ENCODE measurements at regions not wholly inside any gene's neighbourhood (a gene's known extent, or its start where the extent isn't known, plus 50 kb on each side); places are given as distances from the start of the nearest gene placed in this dataset.

DNA sequence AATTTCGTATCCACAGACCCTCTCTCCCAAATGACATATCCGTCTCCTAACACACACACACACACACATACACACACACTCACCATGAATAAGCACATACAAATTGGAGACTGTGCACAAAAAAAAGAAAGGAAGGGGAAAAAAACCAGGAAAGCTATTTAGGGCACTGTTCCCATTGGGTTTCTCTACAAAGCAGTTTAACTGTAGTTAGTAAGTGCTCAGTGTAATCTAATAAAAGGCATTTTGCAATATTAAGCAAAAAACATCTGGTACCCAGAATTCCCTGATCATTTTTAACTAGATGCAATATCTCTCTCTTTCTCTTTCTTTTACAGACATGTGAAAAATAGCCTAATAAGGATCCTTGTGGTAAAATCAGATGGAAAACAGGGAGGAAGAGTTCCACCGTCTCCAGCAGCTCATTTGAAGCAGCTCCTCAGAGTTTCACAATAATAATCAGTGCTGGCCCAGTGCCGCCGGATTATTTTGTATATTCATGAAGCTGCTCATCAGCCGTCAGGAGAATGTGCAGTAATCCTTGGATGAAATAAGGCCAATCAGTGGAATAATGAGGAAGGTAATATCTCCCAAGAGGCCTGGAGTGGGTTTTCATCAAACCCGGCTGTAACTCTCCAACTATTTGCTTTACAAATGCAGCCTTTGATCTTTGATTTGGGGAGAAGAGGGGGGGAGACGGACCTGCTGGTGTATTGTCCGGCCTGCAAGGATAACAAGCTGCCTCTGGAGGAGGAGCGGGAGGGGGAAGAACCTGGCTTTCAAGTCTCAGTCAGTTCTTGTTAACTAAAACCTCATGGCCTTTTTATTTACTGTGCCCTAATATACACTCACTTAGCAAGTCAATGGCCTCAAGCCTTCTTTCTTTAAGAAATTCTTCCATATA is 227.6 kb upstream of the SMIM21 start:
- H3K9me3 ChIP-seq (ENCODE audit: control insufficient read depth in 5 of 5, low read length in 5 of 5) = no peaks in the 10 kb centered on the region
- H3K9ac ChIP-seq (ENCODE audit: low read length in 5 of 5) = no peak overlapping the region
- no peak overlapping the region for H3K27ac ChIP-seq (ENCODE audit: low read depth, low read length)
- H3K36me3 ChIP-seq (ENCODE audit: control insufficient read depth in 5 of 5, insufficient read depth in 5 of 5, low read length in 5 of 5) = no peaks in the 10 kb centered on the region
- H3K4me1 ChIP-seq (ENCODE audit: control insufficient read depth in 5 of 5, insufficient read depth in 5 of 5, low read length in 5 of 5) = no peaks in the 10 kb centered on the region
- no peak overlapping the region for H3K4me3 ChIP-seq (ENCODE audit: low read depth in 1 of 5, low read length in 5 of 5)
- no peaks in the 10 kb centered on the region for H3K27me3 ChIP-seq (ENCODE audit: control insufficient read depth in 5 of 5, insufficient read depth in 4 of 5, low read length in 5 of 5)

GRCh38 chr18:75654386-75654785 is 226.9 kb upstream of the SMIM21 start:
- no peaks in the 10 kb centered on the region for H3K4me1 ChIP-seq (ENCODE audit: control insufficient read depth in 5 of 5, insufficient read depth in 5 of 5, low read length in 5 of 5)
- no peaks in the 10 kb centered on the region for H3K27me3 ChIP-seq (ENCODE audit: control insufficient read depth in 5 of 5, insufficient read depth in 4 of 5, low read length in 5 of 5)
- H3K4me3 ChIP-seq (ENCODE audit: low read depth in 1 of 5, low read length in 5 of 5) = no peak overlapping the region
- no peak overlapping the region for H3K27ac ChIP-seq (ENCODE audit: low read depth, low read length)
- no peaks in the 10 kb centered on the region for H3K36me3 ChIP-seq (ENCODE audit: control insufficient read depth in 5 of 5, insufficient read depth in 5 of 5, low read length in 5 of 5)
- H3K9ac ChIP-seq (ENCODE audit: low read length in 5 of 5) = no peak overlapping the region
- no peaks in the 10 kb centered on the region for H3K9me3 ChIP-seq (ENCODE audit: control insufficient read depth in 5 of 5, low read length in 5 of 5)

- Histone ChIP-seq H3K27ac (ENCODE audit: low read depth, low read length) (no peak overlapping the region), H3K27me3 (ENCODE audit: control insufficient read depth in 5 of 5, insufficient read depth in 4 of 5, low read length in 5 of 5) (no peaks in the 10 kb centered on the region), H3K9ac (ENCODE audit: low read length in 5 of 5) (no peak overlapping the region), H3K36me3 (ENCODE audit: control insufficient read depth in 5 of 5, insufficient read depth in 5 of 5, low read length in 5 of 5) (no peaks in the 10 kb centered on the region), H3K4me3 (ENCODE audit: low read depth in 1 of 5, low read length in 5 of 5) (no peak overlapping the region), H3K4me1 (ENCODE audit: control insufficient read depth in 5 of 5, insufficient read depth in 5 of 5, low read length in 5 of 5) (no peaks in the 10 kb centered on the region), H3K9me3 (ENCODE audit: control insufficient read depth in 5 of 5, low read length in 5 of 5) (no peaks in the 10 kb centered on the region)
Observed at GRCh38 chr18:75652528-75652927, 225.0 kb upstream of the SMIM21 start.

DNA sequence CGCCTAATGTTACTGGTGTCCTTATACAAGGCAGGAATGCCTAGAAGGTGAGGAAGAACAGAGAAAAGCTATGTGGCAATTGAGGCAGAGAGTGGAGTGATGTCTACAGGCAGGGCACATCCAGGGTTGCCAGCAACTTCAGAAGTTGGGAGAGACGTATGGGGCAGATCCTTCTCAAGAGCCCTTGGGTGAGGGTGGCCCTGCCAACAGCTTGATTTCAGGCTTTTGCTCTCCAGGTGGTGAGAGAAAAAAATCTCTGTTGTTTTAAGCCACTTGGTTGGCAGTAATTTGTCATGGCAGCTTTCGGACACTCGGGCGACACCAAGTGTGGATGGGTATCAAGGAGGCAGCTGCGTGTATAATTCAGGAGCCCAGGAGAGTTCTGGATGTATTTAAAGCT is 217.4 kb upstream of the SMIM21 start:
- Histone ChIP-seq H3K27me3 (ENCODE audit: control insufficient read depth in 5 of 5, insufficient read depth in 4 of 5, low read length in 5 of 5) (peaks cover 0 to 3% (median 2%) of the 10 kb centered on the region in 5 donors), H3K27ac (ENCODE audit: low read depth, low read length) (no peak overlapping the region), H3K9ac (ENCODE audit: low read length in 5 of 5) (no peak overlapping the region), H3K36me3 (ENCODE audit: control insufficient read depth in 5 of 5, insufficient read depth in 5 of 5, low read length in 5 of 5) (no peaks in the 10 kb centered on the region), H3K4me3 (ENCODE audit: low read depth in 1 of 5, low read length in 5 of 5) (no peak overlapping the region), H3K4me1 (ENCODE audit: control insufficient read depth in 5 of 5, insufficient read depth in 5 of 5, low read length in 5 of 5) (no peaks in the 10 kb centered on the region), H3K9me3 (ENCODE audit: control insufficient read depth in 5 of 5, low read length in 5 of 5) (peaks cover 0 to 8% (median 7%) of the 10 kb centered on the region in 5 donors)

DNA sequence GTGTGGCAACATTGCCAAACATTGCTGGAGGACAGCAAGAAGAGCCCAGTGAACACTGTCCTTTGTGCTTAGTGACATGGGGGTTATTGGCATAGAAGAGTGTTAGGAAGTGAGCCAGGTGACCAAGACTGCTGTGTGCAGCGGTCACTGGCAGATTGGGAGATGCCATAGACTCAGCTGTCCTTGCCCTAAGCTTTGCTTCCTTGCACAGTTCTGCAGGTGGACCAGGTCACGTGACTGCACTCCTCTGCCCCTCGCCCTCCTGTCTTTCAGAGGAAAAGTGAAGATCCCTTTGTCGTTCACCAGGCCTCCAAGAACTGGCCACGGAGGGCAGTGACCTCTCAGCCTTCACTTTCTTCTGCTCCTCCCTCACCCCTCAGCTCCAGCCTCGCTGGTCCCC is 215.6 kb upstream of the SMIM21 start:
- no peak overlapping the region for H3K27ac ChIP-seq (ENCODE audit: low read depth, low read length)
- no peaks in the 10 kb centered on the region for H3K36me3 ChIP-seq (ENCODE audit: control insufficient read depth in 5 of 5, insufficient read depth in 5 of 5, low read length in 5 of 5)
- H3K4me3 ChIP-seq (ENCODE audit: low read depth in 1 of 5, low read length in 5 of 5) = no peak overlapping the region
- peaks cover 2 to 8% (median 4%) of the 10 kb centered on the region in 5 donors for H3K27me3 ChIP-seq (ENCODE audit: control insufficient read depth in 5 of 5, insufficient read depth in 4 of 5, low read length in 5 of 5)
- peaks cover 4 to 13% (median 10%) of the 10 kb centered on the region in 5 donors for H3K4me1 ChIP-seq (ENCODE audit: control insufficient read depth in 5 of 5, insufficient read depth in 5 of 5, low read length in 5 of 5)
- H3K9ac ChIP-seq (ENCODE audit: low read length in 5 of 5) = no peak overlapping the region
- peaks cover 0 to 8% (median 7%) of the 10 kb centered on the region in 5 donors for H3K9me3 ChIP-seq (ENCODE audit: control insufficient read depth in 5 of 5, low read length in 5 of 5)

DNA sequence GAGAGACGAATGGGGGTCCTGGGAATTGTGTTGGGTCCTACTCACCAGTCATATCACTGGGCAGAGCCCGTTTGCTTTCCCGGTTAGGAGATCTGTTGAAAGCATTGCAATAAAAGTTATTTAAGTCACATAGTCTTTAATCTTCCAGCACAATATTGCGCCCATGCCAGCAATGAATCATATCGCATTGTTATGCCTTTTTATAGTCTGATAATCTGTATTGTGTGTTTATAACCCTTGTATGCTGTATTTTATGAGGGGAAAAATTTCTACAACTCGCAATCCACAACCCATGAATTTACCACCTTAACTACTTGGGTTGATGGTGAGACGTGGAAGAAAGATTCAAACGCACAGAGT is 211.9 kb upstream of the SMIM21 start:
- H3K27ac ChIP-seq (ENCODE audit: low read depth, low read length) = no peak overlapping the region
- H3K9ac ChIP-seq (ENCODE audit: low read length in 5 of 5) = no peak overlapping the region
- H3K36me3 ChIP-seq (ENCODE audit: control insufficient read depth in 5 of 5, insufficient read depth in 5 of 5, low read length in 5 of 5) = no peaks in the 10 kb centered on the region
- H3K27me3 ChIP-seq (ENCODE audit: control insufficient read depth in 5 of 5, insufficient read depth in 4 of 5, low read length in 5 of 5) = peaks cover 2 to 10% (median 4%) of the 10 kb centered on the region in 5 donors
- peaks cover 4 to 15% (median 10%) of the 10 kb centered on the region in 5 donors for H3K4me1 ChIP-seq (ENCODE audit: control insufficient read depth in 5 of 5, insufficient read depth in 5 of 5, low read length in 5 of 5)
- H3K9me3 ChIP-seq (ENCODE audit: control insufficient read depth in 5 of 5, low read length in 5 of 5) = no peaks in the 10 kb centered on the region
- H3K4me3 ChIP-seq (ENCODE audit: low read depth in 1 of 5, low read length in 5 of 5) = no peak overlapping the region

DNA sequence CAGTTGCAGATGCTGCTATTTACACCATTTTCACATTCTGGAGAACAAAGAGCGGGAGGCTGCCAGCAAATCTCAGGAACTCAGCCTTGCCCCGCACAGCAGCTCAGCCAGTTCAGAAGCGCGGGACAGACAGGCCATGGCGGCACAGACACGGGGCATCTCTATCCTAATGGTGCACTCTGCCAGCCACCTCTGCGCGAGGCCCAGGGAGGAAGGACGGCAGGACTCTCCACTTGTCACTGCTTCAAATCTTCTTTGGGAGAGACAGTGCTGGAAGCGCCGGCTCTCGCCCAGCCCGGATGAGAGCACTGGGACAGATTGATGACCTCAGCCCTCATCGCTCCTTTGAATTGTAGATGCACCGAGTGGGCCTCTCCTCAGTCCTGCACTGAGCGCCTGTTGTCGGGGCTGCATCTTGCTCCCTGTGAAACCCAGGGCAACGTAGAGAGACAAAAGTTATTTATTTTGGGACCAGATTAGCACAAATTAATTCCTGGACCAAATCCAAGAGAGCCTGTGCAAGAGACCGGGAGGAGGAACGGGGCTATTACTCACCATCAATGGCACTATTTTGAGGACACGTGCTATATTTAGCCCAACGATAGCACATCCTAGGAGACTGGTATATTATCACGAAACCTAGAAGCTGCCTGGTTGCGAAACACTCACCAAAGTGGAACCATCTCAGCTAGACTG is 211.4 kb upstream of the SMIM21 start:
- Histone ChIP-seq H3K4me1 (ENCODE audit: control insufficient read depth in 5 of 5, insufficient read depth in 5 of 5, low read length in 5 of 5) (peaks cover 4 to 15% (median 10%) of the 10 kb centered on the region in 5 donors), H3K4me3 (ENCODE audit: low read depth in 1 of 5, low read length in 5 of 5) (peak overlapping the region; percentile 10 to 42 (median 31)), H3K36me3 (ENCODE audit: control insufficient read depth in 5 of 5, insufficient read depth in 5 of 5, low read length in 5 of 5) (no peaks in the 10 kb centered on the region), H3K9ac (ENCODE audit: low read length in 5 of 5) (no peak overlapping the region), H3K27me3 (ENCODE audit: control insufficient read depth in 5 of 5, insufficient read depth in 4 of 5, low read length in 5 of 5) (peaks cover 2 to 10% (median 4%) of the 10 kb centered on the region in 5 donors), H3K27ac (ENCODE audit: low read depth, low read length) (no peak overlapping the region), H3K9me3 (ENCODE audit: control insufficient read depth in 5 of 5, low read length in 5 of 5) (no peaks in the 10 kb centered on the region)

GRCh38 chr18:75638223-75638775 is 210.8 kb upstream of the SMIM21 start:
- Histone ChIP-seq H3K9me3 (ENCODE audit: control insufficient read depth in 5 of 5, low read length in 5 of 5) (peaks cover 0 to 2% (median 0%) of the 10 kb centered on the region in 5 donors), H3K9ac (ENCODE audit: low read length in 5 of 5) (no peak overlapping the region), H3K27ac (ENCODE audit: low read depth, low read length) (no peak overlapping the region), H3K36me3 (ENCODE audit: control insufficient read depth in 5 of 5, insufficient read depth in 5 of 5, low read length in 5 of 5) (no peaks in the 10 kb centered on the region), H3K4me1 (ENCODE audit: control insufficient read depth in 5 of 5, insufficient read depth in 5 of 5, low read length in 5 of 5) (peaks cover 4 to 15% (median 10%) of the 10 kb centered on the region in 5 donors), H3K4me3 (ENCODE audit: low read depth in 1 of 5, low read length in 5 of 5) (peak overlapping the region; percentile 24 to 42 (median 34)), H3K27me3 (ENCODE audit: control insufficient read depth in 5 of 5, insufficient read depth in 4 of 5, low read length in 5 of 5) (peaks cover 2 to 10% (median 4%) of the 10 kb centered on the region in 5 donors)

GRCh38 chr18:75635096-75635495 is 207.6 kb upstream of the SMIM21 start:
- peaks cover 0 to 9% (median 3%) of the 10 kb centered on the region in 5 donors for H3K9me3 ChIP-seq (ENCODE audit: control insufficient read depth in 5 of 5, low read length in 5 of 5)
- H3K4me3 ChIP-seq (ENCODE audit: low read depth in 1 of 5, low read length in 5 of 5) = no peak overlapping the region

DNA sequence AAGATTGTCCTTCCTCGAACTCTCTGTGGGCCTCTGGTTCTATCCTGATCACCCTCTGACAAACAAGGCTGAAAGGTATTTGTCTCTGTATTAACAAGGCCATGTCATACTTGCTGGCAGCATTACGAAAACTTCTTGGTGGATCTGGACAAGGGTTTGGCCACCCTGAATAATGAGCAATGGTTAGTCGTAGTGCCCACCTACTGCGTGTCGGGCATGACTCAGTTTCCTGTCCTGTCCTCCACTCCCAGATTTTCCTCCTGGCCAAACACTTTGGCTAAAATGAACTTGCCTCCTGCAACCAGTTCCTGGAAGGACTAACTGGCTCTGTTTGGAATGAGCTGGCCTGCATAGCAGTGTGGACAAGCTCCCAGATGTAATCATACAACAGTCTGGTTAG is 198.5 kb upstream of the SMIM21 start:
- Histone ChIP-seq H3K9ac (ENCODE audit: low read length in 5 of 5) (no peak overlapping the region), H3K9me3 (ENCODE audit: control insufficient read depth in 5 of 5, low read length in 5 of 5) (peaks cover 0 to 1% (median 0%) of the 10 kb centered on the region in 5 donors), H3K27ac (ENCODE audit: low read depth, low read length) (no peak overlapping the region), H3K27me3 (ENCODE audit: control insufficient read depth in 5 of 5, insufficient read depth in 4 of 5, low read length in 5 of 5) (no peaks in the 10 kb centered on the region), H3K36me3 (ENCODE audit: control insufficient read depth in 5 of 5, insufficient read depth in 5 of 5, low read length in 5 of 5) (no peaks in the 10 kb centered on the region), H3K4me1 (ENCODE audit: control insufficient read depth in 5 of 5, insufficient read depth in 5 of 5, low read length in 5 of 5) (no peaks in the 10 kb centered on the region), H3K4me3 (ENCODE audit: low read depth in 1 of 5, low read length in 5 of 5) (no peak overlapping the region)

More at GRCh38 chr18:75635096-75635495, 207.6 kb upstream of the SMIM21 start:
- H3K4me1 ChIP-seq (ENCODE audit: control insufficient read depth in 5 of 5, insufficient read depth in 5 of 5, low read length in 5 of 5) = peaks cover 4 to 15% (median 10%) of the 10 kb centered on the region in 5 donors
- H3K27me3 ChIP-seq (ENCODE audit: control insufficient read depth in 5 of 5, insufficient read depth in 4 of 5, low read length in 5 of 5) = peaks cover 0 to 10% (median 5%) of the 10 kb centered on the region in 5 donors
- no peaks in the 10 kb centered on the region for H3K36me3 ChIP-seq (ENCODE audit: control insufficient read depth in 5 of 5, insufficient read depth in 5 of 5, low read length in 5 of 5)
- H3K9ac ChIP-seq (ENCODE audit: low read length in 5 of 5) = no peak overlapping the region
- H3K27ac ChIP-seq (ENCODE audit: low read depth, low read length) = no peak overlapping the region
